ENCODE measurements at regions not wholly inside any gene's neighbourhood (a gene's known extent, or its start where the extent isn't known, plus 50 kb on each side); places are given as distances from the start of the nearest gene placed in this dataset.
"Not testable (repeated sequence)": the region's sequence is repeated elsewhere in the genome, so short reads cannot be mapped to it uniquely, and the experiment has no call there.

DNA sequence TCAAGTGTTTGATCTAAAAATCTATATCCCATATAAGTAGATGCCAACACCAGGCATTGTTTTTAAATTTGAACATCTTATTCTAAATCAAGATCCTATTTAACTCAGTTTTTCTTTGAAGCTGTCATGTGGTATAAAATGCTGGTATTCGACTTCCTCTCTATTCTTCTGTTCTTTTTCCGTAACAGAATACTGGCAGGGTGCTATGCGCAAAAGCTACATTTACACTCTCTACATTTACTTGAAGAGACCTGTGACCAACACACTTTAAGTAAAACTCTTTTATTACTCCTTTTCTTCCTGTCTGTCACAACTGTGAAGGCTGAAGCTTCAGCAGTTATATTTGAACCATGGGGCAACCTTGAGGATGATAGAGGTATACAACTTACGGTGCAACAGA lies 612.8 kb downstream of the C4orf33 start:
- DNase-seq = no peak

DNA sequence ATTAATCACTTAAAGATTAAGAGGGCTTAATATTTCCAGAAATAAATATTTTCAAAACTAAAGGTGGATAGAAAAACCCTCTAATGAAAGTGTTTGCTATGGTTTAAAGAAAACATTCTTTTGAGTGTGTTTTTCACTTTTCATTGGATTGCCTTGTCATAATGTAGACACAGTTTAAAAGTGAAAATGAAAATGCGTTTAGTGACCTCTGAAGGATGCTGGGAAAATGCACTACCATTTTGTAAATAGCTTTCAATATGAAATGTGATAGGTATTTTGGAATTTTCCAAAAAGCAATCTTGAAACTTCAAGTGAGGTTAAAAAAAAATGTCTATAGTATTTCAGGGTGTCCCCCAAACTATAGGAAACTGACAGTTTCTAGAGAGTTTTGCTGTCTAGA lies 642.2 kb downstream of the C4orf33 start:
- no peak for DNase-seq

DNA sequence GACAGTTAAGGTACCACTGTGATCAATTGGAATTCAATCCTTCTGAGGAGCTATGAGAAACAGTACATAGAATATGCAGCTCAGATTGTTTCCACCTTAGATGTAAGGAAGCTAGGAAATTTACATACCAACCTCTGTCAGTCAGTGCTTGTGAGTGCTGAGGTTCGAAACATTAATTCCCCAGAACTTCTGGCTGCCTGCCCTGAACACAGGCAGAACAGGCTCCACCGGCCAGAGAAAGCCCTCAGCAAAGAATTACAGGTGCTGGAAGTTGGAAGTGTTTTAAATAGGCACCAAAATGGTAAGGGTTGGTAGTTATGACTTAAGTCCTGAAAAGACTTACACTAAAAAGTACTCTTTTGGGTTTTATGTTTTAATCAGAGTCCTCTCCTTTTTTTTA lies 651.8 kb downstream of the C4orf33 start:
- no peak for DNase-seq

GRCh38 chr4:129748991-129749390 lies 653.0 kb downstream of the C4orf33 start:
- DNase-seq = no peak

DNA sequence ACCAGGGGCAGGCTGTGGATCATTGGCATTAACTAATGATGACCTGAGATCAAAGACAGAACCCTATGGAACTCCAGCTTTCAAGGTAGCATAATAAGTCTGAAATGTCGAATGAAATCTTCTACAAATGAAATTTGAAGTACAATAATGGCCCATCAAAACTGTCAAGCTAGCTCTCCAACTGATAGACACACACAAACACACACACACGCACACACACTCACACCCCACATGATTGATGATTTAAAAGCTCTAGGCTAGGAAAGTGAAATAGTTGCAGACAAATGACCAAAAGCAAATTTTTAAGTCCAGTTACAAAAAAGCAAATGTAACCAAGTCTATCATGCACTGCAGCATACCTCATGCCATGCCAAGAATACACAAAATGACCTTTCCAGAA lies 655.7 kb downstream of the C4orf33 start:
- no peak for DNase-seq

DNA sequence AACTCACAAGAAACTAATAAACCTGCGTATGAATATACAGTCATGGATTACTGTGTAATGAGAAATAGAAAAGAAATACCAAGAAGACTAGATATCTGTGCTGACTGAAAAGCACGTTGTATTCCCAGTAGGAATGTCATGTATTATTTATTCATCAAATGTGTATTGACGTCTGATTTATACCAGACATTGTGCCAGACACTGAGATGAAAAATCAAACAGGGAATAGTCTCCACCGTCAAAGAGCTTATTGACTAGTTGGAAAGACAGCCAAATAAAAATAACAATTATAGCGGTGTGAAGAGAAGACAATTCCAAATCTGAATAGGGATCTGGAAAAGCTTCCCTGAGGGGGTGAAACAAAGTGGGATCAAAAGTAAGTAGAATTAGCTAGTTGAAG lies 687.6 kb downstream of the C4orf33 start:
- DNase-seq = no peak

- no peak for DNase-seq
These were observed 692.5 kb downstream of the C4orf33 start for GRCh38 chr4:129788486-129788885.

DNA sequence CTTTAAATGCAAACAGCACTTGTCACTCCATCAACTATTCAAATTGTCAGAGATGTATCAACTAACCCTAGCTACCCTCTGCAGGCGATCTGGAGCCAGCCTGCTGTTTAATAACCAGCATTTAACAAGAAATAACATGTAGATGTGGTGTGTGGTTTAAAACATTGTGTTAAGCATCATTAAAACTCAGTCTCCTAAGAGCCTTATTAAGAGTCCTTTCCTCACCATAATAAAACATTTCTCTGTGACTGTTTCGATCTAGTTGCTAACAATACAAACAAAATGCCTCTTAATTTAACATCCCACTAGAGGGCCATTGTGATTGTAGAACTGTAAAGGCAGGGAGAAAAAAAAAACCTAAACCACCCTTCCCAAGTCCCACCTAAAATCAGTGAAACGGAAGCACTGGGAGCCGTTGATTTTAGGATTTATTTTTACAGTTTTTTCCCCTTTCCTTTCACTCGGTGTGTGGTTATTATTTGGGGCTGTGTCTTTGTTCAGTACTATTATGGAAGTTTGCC lies 708.6 kb downstream of the C4orf33 start:
- DNase-seq = no peak

DNA sequence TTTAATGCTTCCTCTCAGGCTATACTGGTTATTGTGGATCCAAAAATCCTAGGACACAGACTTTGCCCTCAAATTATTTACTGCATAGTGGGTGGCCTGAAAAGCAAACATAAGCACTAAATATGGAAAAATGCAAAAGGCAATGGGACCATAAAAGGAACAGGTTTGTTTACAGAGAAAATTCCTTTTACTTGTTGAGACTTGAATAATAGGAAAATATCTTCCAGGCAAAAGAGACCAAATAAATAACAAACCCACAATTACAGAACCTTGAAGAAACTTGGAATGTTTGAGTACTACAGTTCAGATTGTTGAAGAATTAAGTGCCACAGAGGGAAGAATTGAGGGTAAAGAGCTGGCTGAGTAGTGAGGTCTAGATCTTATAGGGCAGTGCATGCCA lies 711.0 kb downstream of the C4orf33 start:
- no peak for DNase-seq

DNA sequence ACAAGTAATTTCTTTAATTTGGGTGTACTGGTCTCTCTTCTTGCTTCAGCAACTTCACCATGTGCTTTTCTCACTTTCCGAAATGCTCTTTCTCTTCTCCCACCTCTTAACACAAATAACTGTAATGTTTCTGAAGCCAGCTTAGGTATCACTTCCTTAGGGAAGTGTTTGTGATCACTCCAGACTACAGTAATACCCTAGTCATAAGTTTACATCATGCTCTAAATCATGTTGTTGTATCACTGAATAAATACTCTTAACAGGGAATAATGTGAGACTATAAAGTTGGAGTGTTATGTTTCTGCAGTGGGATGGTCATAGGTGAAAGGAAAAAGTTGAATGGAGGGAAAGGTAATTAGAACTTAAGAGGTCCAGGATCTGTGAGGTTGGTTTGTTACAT lies 712.3 kb downstream of the C4orf33 start:
- no peak for DNase-seq

- no peak for DNase-seq
These were observed 725.1 kb downstream of the C4orf33 start for GRCh38 chr4:129821073-129821472.

DNA sequence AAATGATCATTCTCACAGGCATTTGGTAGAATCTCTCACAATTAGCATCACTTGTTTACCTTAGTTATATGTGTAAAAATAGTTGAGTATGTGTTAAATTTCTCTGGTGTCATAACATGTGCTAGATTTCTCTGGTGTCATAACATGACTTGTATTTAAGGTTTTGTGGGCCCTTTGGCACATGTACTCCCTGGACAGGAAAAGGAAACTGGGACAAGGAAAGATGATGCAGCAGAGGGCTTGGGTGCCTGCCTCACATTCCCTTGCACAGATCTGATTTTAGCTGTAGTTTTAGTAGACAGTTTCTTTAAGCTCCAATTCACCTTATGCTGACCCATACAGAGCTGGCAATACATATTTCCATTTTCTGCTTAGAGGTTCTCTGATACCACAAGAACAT lies 726.0 kb downstream of the C4orf33 start:
- no peak for DNase-seq

- DNase-seq = no peak
These were observed 726.7 kb downstream of the C4orf33 start for GRCh38 chr4:129822701-129823100.

DNA sequence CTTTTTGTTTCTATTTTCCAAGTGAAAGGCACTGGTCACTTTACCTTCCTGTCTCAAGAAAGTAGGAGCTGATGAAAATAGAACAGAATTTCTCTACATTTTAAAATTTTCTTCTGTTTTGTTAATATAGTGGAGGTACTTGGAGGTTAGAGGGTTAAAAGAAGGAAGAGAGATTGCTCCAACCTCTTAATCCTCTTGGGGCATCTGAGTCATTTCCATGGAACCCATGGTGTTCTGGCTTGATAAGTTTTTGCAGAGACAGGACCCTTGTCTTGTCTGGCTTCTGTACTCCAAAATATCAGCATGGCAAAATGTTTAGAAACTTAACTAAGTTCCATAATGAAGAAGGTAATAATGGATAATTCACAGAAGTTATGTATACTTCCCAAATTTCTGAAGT lies 727.2 kb downstream of the C4orf33 start:
- no peak for DNase-seq

- DNase-seq = no peak
These were observed 733.4 kb downstream of the C4orf33 start for GRCh38 chr4:129829373-129829772.

DNA sequence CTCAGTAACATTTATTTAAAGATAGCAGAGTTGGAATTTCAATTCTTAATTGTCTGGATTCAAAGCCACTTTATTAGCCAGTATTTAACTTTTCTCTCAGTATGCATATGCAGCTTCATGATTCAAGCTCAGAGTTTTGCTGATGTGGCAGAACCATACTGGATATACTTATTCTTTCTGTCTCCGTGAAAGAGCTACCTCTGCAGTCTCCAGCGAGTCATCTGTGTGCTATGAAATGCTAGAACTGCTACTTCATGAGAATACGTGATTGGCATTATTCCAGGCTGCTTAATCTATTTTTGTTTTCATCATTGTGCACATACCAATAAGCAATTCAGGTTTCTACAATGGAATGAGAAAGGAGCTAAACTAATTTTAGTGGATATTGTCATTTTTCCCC lies 743.7 kb downstream of the C4orf33 start:
- DNase-seq = no peak

DNA sequence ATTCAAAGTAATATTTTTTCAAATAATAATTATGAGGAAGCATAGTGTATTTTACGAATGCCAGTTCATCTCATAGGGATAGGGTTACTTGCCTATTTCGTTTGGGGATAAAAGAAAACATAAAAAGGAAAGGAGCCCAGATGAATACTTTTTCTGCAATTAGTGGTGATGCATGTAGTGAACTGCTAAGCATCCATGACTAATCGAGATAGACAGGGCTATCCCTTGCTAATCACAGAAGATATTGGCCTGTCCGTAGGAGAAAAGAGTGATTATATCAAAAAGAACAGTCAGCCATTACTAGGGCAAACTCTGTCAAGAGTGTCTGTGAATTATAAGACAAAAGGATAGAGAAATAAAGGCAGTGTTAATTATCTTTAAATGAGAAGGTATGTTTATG lies 746.1 kb downstream of the C4orf33 start:
- DNase-seq = no peak

GRCh38 chr4:129852434-129852833 lies 756.5 kb downstream of the C4orf33 start:
- no peak for DNase-seq

GRCh38 chr4:129853685-129854467 lies 757.9 kb downstream of the C4orf33 start:
- not testable (repeated sequence) for DNase-seq

DNA sequence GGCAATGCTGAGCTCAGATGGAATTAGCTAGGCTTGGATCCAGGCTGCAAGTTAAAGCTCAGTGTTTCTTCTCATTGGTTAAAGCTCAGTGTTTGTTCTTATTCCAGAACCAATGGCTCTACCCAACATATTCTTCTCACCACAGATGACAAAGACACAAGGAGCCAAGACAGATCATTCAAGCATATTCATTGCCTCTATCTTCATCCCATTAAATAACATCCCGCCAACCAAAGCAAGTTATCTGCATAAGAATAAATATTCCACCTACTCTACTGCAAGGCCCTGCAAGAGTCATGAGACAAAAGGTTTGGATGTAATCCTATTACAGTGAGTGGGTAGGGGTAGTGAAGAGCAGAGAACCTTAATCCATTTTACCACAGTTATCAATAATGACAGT lies 766.5 kb downstream of the C4orf33 start:
- no peak for DNase-seq

- DNase-seq = no peak
These were observed 767.3 kb downstream of the C4orf33 start for GRCh38 chr4:129863206-129863605.

GRCh38 chr4:129883996-129884395 lies 788.0 kb downstream of the C4orf33 start:
- DNase-seq = no peak

DNA sequence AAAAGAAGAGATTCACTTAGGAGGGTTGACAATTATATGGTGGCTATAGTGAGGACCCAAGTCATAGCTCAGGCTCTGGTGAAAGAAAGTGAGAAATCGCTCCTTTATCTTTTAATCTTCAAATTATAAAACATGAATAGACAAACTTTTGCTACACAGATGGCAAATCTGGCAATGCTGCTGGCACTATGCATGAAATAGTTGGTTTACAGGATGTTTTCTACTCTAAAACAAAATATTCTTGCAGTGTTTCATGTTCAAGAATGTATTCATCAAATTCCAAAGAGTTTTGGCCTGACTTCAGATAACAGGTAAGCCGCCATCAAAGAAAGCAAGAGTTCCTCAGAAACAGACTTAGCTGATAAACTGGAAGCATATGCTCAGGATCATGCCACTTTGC lies 801.2 kb downstream of the C4orf33 start:
- no peak for DNase-seq

- no peak for DNase-seq
These were observed 803.9 kb downstream of the C4orf33 start for GRCh38 chr4:129899849-129900248.

GRCh38 chr4:129900430-129900953 lies 804.5 kb downstream of the C4orf33 start:
- DNase-seq = no peak

Measured in NCI-H1694 treated with DMSO at 0.1 percent for 48 hours (cell line).